Prostate gland (tissue), 2 donors: ENCODE measurements at regions not wholly inside any gene's neighbourhood (a gene's known extent, or its start where the extent isn't known, plus 50 kb on each side); places are given as distances from the start of the nearest gene placed in this dataset.
"Not testable (repeated sequence)": the region's sequence is repeated elsewhere in the genome, so short reads cannot be mapped to it uniquely, and the experiment has no call there.

Experiments used
- CTCF ChIP-seq, 4 experiments: fragments of 200-600 bp in 2 of 4; fragments of 450-650 bp in 2 of 4; sonication (generic) in 2 of 4; IDR thresholded peaks; 1 replicate in 3 of 4; 2 replicates in 1 of 4; pipeline ENCODE4 v1.5.1; 2016 to 2019; ENCODE audit warnings: antibody characterized with exemption in 4 of 4, mild to moderate bottlenecking in 2 of 4, moderate library complexity in 2 of 4
- POLR2A ChIP-seq: fragments of 450-650 bp; IDR thresholded peaks from one replicate; pipeline ENCODE4 v1.6.1; 2016; ENCODE audit warnings: antibody characterized with exemption, mild to moderate bottlenecking
- POLR2AphosphoS5 ChIP-seq: sonication (generic); formaldehyde crosslinking; IDR thresholded peaks from one replicate; pipeline ENCODE4 v1.6.1; 2017; ENCODE audit warnings: antibody characterized with exemption

- not testable (repeated sequence) for TF ChIP-seq CTCF (IDR thresholded peaks at IDR 0.05); POLR2A; POLR2AphosphoS5
Observed at GRCh38 chr2:111424851-111425309, 304.2 kb downstream of the BCL2L11 start.
